Ishikawa (cell line): ENCODE measurements at regions not wholly inside any gene's neighbourhood (a gene's known extent, or its start where the extent isn't known, plus 50 kb on each side); places are given as distances from the start of the nearest gene placed in this dataset.

Source experiments
- CEBPB ChIP-seq: IDR thresholded peaks from 2 replicates; pipeline ENCODE4 v1.6.1; 2012
- CREB1 ChIP-seq: IDR thresholded peaks from 2 replicates; pipeline ENCODE4 v1.6.1; 2012; ENCODE audit warnings: low read depth
- EGR1 ChIP-seq: IDR thresholded peaks from 2 replicates; pipeline ENCODE4 v1.6.1; 2012
- EP300 ChIP-seq: IDR thresholded peaks from 2 replicates; pipeline ENCODE4 v1.6.1; 2012; ENCODE audit warnings: borderline replicate concordance
- FOXM1 ChIP-seq: IDR thresholded peaks from 2 replicates; pipeline ENCODE4 v1.6.1; 2012; ENCODE audit warnings: low read depth, borderline replicate concordance
- MAX ChIP-seq: IDR thresholded peaks from 2 replicates; pipeline ENCODE4 v1.6.1; 2012
- NFIC ChIP-seq: IDR thresholded peaks from 2 replicates; pipeline ENCODE4 v1.6.1; 2012
- RAD21 ChIP-seq: IDR thresholded peaks from 2 replicates; pipeline ENCODE4 v1.6.1; 2012; ENCODE audit warnings: low read depth
- TAF1 ChIP-seq: IDR thresholded peaks from 2 replicates; pipeline ENCODE4 v1.6.1; 2012; ENCODE audit warnings: low read depth, mild to moderate bottlenecking
- TCF12 ChIP-seq: IDR thresholded peaks from 2 replicates; pipeline ENCODE4 v1.6.1; 2012; ENCODE audit warnings: low read depth
- TEAD4 ChIP-seq: IDR thresholded peaks from 2 replicates; pipeline ENCODE4 v1.6.1; 2012
- USF1 ChIP-seq: IDR thresholded peaks from 2 replicates; pipeline ENCODE4 v1.6.1; 2012
- YY1 ChIP-seq: IDR thresholded peaks from 2 replicates; pipeline ENCODE4 v1.6.1; 2012; ENCODE audit warnings: low read depth
- ZBTB7A ChIP-seq: IDR thresholded peaks from 2 replicates; pipeline ENCODE4 v1.6.1; 2012; ENCODE audit warnings: low read depth
- TF ChIP-seq, protein P1 (sequence below): IDR thresholded peaks from 2 replicates; pipeline ENCODE4 v1.6.1; 2012; ENCODE audit warnings: low read depth, mild to moderate bottlenecking

- TF ChIP-seq YY1: no peak
- no peak for TF ChIP-seq EGR1
- no peak for TF ChIP-seq CEBPB
- TF ChIP-seq NFIC: no peak
- TF ChIP-seq TCF12: no peak
- TF ChIP-seq CREB1: no peak
Observed at GRCh38 chr10:124248056-124249045, 155.0 kb upstream of the CHST15 start.

DNA sequence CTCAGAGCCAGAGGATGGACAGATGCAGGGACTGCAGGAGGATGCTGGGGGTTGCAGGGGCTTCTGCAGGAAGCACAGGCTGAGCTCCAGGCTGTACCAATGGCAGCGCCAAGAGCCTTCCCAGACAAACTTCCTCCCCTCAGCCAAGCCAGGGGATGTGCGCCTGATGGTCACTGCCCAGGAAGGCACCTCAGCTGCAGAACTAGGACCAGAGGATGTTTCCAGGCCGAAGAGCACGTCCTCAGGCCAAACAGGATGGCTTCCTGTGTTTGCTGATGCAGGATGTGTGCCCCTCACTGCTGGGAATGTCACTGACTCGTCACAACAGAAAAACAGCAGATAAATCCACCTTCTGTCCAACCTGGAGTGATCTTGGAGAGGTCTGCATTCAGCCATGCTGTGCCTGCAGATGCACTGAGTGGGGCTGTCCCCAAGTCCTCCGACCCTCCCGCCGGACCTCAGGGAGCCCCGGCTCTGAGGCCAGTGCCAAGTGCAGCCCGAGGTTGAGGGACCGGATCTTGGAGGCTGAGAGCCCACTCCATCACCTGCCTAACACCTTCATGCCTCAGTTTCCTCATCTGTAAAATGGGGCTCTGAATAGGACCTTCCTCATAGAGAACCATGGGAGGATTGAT, 152.5 kb upstream of the CHST15 start:
- TF ChIP-seq FOXM1 (no peak), EP300 (no peak), TCF12 (no peak), CREB1 (no peak), TAF1 (no peak), TEAD4 (no peak), CEBPB (no peak), YY1 (no peak), USF1 (no peak), ZBTB7A (no peak), RAD21 (no peak), MAX (no peak), EGR1 (no peak), NFIC (no peak)
- TF ChIP-seq, protein P1, sequence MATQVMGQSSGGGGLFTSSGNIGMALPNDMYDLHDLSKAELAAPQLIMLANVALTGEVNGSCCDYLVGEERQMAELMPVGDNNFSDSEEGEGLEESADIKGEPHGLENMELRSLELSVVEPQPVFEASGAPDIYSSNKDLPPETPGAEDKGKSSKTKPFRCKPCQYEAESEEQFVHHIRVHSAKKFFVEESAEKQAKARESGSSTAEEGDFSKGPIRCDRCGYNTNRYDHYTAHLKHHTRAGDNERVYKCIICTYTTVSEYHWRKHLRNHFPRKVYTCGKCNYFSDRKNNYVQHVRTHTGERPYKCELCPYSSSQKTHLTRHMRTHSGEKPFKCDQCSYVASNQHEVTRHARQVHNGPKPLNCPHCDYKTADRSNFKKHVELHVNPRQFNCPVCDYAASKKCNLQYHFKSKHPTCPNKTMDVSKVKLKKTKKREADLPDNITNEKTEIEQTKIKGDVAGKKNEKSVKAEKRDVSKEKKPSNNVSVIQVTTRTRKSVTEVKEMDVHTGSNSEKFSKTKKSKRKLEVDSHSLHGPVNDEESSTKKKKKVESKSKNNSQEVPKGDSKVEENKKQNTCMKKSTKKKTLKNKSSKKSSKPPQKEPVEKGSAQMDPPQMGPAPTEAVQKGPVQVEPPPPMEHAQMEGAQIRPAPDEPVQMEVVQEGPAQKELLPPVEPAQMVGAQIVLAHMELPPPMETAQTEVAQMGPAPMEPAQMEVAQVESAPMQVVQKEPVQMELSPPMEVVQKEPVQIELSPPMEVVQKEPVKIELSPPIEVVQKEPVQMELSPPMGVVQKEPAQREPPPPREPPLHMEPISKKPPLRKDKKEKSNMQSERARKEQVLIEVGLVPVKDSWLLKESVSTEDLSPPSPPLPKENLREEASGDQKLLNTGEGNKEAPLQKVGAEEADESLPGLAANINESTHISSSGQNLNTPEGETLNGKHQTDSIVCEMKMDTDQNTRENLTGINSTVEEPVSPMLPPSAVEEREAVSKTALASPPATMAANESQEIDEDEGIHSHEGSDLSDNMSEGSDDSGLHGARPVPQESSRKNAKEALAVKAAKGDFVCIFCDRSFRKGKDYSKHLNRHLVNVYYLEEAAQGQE: no peak

- TF ChIP-seq CREB1 (no peak), CEBPB (no peak), MAX (no peak), EGR1 (no peak), TAF1 (no peak), YY1 (no peak), FOXM1 (no peak), RAD21 (no peak), USF1 (no peak), TEAD4 (no peak)
Observed at GRCh38 chr10:124245191-124245590, 151.8 kb upstream of the CHST15 start.

DNA sequence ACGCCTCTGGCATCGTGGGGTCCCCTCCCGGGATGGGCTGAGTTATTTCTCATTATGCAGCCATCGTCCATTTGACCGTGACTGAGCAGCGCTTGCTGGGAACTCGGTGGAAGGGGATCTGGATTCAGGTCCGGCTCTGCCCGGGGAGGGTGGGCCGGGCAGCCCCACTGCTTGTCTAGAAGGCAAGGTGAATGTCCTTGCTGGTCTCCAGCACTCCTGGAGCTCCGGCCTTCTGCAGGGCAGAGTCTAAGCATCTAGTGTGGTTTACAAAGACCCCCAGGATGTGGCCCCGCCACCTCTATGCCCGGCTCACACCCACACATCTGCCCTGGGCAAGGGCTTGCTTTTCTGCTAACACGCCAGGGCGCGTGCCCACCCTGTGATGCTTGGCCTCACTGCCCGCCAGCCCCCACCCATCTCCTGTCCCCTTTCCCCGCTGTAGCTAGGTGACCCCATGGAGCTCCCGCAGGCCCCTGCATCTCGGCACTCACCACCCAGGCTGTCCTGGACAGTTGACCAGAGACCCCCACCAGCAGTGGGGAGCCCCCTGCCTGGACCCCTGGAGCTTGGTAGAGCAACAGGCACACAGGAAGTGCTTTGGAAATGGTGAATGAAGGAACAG, 151.0 kb upstream of the CHST15 start:
- TF ChIP-seq FOXM1 (no peak), CREB1 (no peak), TEAD4 (no peak), YY1 (no peak), ZBTB7A (no peak), RAD21 (no peak), EGR1 (no peak), TCF12 (no peak), EP300 (no peak), MAX (no peak), USF1 (no peak), NFIC (no peak), TAF1 (no peak), CEBPB (no peak)
- TF ChIP-seq, protein P1: no peak

DNA sequence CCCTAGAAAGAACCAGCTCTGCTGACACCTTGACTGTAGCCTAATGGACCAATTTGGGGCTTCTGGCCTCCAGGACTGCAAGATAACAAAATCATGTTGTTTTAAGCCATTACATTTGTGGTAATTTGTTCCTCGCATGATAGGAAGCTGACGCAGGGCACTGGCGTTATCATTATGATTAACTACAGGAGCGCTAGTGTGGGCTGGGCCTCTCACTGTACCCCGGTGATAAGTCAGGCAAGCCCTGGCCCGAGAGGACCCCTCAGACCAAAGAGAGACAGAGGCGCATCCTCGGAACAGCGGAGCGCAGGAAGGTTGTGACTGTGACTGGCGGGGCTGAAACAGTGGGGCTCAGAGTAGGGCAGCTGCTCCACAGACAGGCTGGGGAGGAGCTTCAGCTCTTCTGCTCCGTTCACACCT, 150.3 kb upstream of the CHST15 start:
- TF ChIP-seq YY1: no peak
- no peak for TF ChIP-seq TAF1
- TF ChIP-seq EP300: no peak
- no peak for TF ChIP-seq USF1
- no peak for TF ChIP-seq FOXM1
- no peak for TF ChIP-seq NFIC
- no peak for TF ChIP-seq TEAD4
- TF ChIP-seq TCF12: no peak
- TF ChIP-seq CEBPB: no peak
- no peak for TF ChIP-seq EGR1
- TF ChIP-seq ZBTB7A: no peak
- TF ChIP-seq RAD21: no peak
- TF ChIP-seq CREB1: no peak
- TF ChIP-seq, protein P1: no peak
- no peak for TF ChIP-seq MAX
